HG02840 (cell line): ENCODE measurements at regions not wholly inside any gene's neighbourhood (a gene's known extent, or its start where the extent isn't known, plus 50 kb on each side); places are given as distances from the start of the nearest gene placed in this dataset.

Source experiments
- ATAC-seq: cut with Tn5 transposase; IDR thresholded peaks from one replicate; pipeline ENCODE4 v1.9.1; 2021; ENCODE audit warnings: mild to moderate bottlenecking, moderate library complexity, moderate number of reproducible peaks; ENCODE audit not compliant: unreplicated experiment, low FRiP score

DNA sequence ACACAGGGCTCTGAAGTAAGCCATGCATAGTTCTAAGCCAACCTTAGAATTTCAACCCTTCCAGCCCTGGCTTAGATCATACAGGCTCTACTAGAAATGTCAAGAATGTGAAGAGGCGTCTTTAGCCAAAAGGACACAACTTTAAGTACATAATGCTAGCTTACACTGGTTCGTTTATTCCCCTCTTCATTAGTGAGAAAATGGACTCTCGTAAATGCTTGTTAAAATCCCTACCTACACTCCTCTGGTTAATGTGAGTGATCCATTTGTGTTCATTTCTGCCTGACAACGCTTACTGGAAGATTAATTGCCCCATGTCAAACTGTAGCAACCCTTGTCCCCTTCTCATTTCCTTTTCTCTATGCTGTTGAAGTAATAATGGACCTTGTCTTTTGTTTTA lies 149.3 kb upstream of the POU5F2 start:
- ATAC-seq: no peak

DNA sequence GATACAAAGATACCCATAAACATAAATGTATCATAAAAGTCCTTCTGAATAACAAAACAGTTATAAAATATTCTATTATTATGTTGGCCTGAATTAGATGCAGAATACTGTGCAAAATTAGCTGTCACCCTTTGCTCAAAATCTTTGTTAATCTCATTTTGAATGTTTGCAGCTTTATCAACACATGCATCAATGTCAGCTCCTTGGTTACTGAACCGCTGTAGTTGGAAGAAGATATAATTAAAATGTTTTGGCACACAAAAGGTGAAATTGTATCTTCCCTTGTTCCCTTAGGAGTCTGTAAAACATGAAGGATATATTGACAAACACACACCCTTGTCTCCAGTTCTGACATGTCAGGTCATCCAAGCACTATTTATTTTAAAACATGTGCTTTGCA lies 146.3 kb upstream of the POU5F2 start:
- ATAC-seq: no peak

DNA sequence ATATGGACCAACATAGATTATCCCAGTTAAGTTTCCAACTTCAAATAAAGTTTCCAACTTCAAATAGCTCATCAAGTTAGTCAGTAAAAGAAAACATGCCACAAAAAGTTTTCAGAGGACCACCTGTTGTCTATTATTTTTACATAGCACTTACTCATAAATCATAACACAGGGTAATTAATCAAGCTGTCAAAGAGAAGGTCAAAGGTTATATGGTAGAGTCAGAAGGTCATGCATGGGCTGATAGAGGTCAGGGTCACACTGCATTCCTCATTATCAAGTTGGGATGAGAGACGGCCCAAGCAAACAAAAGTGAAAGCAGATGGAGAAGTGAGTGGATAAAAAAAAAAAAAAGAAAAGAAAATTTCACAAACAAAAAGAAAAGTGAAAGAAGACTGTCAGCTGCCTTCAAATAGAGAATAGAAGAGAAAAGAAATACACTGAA lies 145.5 kb upstream of the POU5F2 start:
- no peak for ATAC-seq

DNA sequence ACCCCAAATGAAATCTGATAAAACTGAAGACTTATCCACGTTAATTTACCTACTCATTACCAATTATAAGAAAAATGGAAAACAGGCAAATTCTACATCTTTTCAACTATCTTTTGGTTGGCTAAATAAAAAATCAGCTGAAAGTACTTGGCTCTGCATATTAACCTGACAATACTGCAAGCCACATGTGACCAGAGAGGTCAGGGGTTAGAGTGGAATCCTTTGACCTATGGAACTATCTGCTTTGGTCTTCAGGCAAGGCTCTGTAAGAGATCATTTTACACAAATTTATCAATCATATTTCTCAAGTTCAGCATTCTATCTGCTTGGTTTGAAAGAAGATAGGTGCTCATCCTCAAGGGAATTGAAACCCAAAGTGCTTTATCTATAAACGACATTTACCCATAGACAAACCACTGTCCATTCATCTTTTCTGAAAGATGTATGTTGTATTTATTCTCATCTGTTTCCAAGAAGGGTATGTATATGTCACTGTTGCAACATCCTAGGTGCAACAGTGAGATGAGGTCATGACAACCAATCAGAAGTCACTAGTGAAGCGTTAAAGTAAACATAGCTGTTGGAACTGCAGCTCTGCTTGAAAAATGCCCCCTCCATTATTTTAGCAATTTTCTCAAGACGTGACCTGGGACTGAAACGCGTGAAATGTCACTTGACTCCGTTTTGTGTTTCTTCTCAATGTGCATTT lies 144.9 kb upstream of the POU5F2 start:
- ATAC-seq: no peak

DNA sequence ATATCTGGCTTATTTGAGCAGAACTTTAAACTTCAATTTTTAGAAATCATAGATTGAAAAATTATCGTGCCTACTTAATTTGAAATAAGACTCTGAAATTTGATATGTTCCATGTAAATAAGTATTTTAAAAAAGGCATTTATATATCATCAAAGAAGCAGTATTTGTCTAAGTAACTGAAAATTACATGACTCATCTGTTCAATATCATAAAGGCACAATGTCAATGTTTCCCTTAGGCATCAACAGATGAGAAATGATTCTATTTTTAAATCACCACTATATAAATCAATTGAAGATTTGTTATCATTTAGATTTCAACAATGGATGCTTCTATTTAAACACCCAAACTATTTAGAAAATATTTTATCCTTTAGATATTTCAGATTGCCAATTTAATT lies 142.9 kb upstream of the POU5F2 start:
- ATAC-seq: no peak

DNA sequence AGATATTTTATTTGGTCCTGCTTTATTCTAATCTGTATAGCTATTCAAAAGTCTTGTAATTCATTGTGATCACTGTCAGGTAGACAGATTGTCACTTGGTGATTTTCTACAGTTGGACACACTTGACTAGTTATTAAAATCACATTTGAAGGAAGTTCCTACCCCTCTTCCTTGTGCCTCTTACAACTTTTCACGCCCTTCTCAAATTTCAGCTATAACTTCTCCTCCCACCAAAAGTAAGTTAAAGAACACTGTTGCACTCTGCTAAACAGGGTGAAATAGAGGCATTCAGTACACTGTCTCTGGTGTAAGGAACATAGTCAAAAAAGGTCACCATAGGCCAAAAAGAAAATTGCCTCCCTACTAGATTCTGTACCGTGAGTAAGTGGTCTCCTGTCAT lies 142.1 kb upstream of the POU5F2 start:
- ATAC-seq: no peak

DNA sequence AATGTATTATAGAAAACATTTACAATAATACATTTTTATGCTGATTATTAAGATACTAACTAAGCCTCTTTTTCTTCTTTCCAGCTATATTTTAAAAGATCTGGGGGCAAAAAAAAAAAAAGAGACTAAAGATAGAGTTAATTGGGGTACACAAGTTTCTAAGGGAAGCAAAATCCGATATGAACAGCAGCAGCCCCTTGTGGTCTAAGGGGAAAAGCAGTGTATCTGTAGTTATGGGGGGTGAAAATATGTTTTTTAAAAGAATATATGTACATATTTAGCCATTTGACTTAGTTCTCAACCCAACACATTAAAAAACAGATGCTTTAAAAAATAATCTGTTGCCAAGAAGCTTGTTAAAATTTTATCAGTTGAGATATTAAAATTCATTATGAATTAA lies 134.3 kb upstream of the POU5F2 start:
- no peak for ATAC-seq

DNA sequence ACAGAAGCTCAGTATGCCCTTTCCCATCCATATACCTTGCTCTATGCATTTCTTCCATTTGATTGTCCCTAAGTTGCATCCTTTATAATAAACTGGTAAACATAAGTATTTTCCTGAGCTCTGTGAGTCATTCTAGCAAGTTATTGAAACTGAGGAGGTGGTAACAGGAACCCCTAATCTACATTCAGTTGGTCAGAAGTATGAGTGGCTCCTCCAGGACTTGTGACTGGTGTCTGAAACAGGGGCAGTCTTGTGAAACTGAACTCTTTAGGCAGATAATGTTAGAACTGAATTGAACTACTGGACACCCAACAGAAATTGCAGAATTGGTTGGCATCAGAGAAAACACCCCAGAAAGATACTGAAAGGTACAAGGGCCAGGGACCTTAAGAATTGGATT lies 133.1 kb upstream of the POU5F2 start:
- peak; percentile 59 for ATAC-seq

DNA sequence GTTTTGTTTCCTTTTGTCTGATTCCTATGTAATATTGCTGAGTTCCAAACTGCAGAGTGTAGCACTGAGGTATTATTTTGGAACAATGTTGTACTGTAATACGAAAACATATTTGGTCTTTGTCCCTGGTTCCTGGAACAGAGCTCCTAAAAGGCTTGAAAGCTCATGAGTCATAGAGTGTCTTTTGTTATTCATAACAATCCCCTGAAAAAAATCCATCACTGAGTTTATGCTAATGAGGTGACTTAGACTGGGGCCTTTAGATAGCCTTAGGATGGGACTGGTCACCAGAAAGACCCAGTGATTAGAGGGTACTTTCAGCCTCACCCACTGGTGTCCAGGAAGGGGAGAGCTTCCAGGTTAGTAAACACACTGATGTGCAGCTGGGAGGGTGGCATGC lies 132.7 kb upstream of the POU5F2 start:
- peak; percentile 72 for ATAC-seq

DNA sequence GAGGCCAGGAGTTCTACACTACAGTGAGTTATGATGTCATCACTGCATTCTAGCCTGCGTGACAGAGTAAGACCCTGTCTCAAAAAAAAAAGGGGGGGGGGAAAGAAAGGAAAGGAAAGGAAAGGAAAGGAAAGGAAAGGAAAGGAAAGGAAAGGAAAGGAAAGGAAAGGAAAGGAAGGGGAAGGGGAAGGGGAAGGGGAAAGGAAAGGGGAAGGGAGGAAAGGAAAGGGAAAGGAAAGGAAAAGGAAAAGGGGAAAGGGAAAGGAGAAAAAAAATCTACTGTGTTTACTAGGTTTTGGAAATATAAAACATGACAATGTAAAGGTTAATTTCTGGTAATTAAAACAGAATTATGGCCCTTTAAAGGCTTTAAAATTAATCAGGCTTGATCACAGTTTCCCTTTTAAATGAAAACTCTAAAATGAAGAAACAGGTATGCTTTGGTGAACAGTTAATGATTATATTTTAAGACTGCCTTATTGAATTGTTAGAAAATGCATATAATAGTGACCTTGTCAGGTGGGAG lies 131.9 kb upstream of the POU5F2 start:
- no peak for ATAC-seq

DNA sequence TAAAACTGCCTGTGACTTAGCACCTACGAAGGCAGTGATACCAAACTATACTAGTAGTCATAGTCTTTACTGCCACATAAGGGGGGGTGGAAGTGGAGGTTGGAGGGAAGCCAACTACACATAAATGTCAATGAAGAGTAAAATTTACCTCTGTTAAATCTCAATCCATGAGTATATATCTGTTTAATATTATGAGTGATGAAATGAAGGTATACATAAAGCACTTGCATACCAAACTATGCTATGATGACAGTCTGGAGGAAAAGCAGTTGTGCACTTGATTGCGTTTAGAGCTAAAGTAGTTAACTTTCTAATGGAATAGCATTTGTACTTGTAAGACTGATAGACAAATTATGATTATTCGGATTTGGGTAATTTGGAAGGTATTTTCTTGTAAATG lies 129.2 kb upstream of the POU5F2 start:
- ATAC-seq: no peak

DNA sequence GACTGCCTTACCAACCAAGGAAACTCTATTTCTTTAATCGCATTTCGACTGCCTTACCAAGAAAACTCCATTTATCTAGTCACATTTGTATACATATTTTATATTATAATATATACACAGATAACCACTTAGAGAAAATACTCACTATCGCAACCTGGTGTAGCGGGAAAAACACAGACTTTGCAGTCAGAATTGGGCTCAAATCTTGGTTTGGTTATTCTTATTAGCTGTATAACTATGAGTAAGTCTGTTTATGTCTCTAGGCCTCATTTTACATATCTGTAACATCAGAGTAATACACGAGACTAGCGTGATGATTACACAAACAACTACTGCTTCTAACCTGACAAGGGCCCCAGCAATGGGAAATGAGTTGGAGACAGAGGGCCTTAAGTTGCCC lies 127.5 kb upstream of the POU5F2 start:
- no peak for ATAC-seq

DNA sequence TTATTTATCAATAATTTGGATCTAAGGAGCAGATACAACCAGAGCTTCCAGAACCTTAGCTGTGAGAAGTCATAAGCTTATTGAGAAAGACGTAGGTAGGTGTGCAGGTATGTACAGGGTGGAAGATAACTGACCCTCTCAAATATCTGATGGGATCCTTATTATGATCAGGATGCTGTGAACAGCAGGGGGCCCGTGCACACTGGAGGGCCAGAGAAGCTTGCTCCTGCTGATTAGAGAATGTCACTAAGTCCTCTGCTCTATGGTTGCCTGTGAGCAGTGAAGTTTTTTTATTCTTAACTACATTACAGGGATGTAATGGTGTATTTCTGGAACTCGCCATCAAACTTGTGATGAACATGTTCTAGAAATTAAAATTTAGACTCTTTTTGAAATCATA lies 108.9 kb upstream of the POU5F2 start:
- no peak for ATAC-seq

DNA sequence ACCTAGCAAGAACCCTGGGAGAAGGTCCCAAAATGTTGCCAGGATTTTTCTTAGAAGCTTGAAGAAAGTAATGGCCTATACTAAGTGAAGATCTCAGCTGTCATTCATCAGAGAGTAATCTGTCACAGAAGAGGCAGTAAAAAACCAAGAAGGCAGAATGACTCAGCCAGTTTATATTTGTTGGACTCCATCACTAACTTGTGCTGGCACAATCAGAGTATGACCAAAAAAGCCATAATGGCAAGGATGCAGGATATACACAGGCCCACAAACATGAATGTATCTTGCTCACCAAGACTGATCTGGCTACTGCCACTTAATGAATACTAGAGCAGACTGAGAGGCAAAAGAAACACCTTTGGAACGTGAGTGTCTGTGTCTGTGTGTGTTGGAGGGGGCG lies 104.0 kb upstream of the POU5F2 start:
- ATAC-seq: no peak

DNA sequence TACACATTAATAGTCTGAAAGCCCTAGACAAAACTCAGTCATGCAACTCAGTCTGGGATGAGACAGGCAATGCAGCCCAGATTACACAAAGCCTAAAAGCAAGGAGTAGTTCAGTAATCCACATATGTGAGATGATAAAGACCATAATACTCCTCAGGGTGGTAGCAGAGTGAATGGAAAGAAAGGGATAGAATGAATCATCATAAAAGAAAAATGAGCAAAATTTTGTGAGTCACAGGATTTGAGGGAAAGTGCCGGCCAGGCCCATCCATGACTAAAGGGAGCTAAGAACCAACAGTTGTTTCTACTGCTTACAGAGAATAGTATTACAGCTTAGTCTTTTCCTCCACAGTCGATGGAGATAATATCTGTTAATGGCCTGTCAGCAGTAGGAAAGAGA lies 90.0 kb upstream of the POU5F2 start:
- no peak for ATAC-seq

DNA sequence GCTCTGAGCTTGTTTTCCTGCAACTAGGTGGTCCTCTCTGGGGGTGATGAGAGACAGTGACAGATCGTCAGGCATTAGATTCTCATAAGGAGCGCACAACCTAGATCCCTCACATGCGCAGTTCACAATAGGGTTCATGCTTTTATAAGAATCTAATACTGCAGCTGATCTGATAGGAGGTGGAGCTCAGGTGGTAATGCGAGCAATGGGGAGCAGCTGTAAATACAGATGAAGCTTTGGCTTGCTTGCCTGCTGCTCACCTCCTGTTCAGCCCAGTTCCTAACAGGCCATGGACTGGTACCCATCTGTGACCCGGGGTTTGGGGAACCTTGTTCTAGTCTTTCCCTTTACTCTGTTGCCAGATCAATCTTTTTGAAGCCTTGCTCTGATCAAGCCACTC lies 89.5 kb upstream of the POU5F2 start:
- ATAC-seq: no peak

DNA sequence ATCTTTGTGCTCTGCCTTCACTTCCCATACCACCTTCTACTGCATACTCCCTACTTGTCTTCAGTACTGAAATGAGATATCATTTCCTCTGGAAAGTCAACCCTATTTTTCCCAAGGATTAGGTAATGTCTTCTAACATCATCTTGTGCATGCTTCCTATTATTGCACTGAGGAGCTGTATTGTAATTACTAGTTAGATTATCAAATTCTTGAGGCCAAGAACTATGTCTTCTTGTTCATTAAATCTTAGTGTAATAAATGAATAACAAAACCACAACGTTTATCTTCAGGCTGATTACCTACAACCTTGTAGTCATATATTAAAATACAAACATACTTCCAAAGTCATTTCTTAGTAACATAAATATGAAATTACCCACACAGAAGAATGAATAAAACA lies 87.9 kb upstream of the POU5F2 start:
- ATAC-seq: no peak

DNA sequence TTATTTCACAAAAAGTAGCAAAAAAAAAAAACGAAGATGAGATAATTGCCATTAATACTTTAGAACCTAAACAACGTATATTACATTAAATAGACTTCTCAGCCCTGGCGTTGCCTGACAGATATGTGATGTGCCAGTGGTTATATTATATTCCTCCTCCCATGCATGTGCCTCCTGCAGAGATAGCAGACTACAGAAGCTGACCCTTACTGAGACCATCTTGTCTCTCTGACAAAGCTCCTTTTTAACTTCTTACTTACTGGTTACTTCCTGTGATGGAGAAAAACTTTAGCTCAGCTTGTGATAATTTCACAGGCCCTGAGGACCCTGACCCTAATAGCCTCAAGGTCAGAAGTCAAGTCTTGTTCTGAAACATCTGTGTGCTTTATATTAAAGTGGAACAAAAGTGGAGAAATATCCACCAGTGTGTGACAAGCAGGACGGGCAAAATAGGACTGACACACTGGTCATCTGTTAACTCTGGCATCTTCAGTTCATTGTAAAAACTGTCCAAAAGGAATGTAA lies 80.6 kb upstream of the POU5F2 start:
- ATAC-seq: no peak

DNA sequence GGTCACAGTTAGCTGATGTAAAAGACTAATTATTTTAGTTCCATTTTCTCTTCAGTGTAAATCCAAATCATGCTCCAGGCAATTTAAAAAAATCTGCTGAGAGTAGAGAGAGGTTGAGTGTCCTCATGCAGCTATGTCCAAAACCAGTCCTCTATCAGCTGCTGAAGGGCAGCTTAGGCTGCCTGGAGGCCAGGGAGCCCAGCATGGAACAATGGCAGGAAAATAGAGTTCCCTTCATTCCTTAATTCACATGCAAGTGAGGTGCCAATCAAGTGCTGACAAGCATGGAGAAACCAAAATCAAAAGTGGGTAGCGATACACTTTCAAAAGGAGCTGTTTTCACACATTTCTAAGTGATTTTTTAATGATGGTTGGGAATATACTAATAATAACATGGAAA lies 78.3 kb upstream of the POU5F2 start:
- ATAC-seq: no peak

DNA sequence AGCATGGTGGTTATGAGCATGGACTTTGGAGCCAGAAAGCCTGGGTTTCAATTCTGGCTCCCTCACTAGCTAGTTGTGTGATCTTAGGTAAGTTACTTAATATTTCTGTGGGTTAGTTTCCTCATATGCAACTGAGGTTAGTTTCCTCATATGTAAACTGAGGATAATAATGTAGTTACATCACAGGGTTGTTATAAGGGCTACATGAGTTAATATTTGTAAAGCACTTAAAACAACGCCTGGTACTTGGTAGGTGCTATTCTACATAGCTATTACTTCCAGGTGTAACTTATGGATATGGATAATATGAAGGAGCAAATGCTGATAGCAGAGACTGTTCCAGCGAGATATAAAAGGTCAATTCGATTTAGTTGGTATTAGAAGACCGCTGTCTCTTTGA lies 69.4 kb upstream of the POU5F2 start:
- ATAC-seq: no peak

DNA sequence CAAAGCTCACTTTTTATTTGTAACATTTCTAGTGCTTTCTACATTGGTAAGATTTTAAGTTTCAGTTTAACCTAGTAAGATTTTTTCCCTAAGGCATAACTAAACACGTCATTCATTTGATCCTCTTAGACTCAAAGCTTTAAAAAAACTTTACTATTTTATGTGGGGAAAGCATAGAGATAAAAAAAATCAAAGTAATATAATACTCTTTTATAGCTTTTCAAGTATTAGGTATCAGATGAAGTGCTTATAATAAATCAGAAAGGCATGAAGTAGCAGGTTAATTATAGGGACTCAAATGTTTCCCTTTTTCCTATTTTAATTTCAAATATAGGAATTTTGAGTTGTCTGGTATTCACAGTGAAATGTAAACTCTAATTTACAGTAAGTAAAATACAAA lies 68.0 kb upstream of the POU5F2 start:
- ATAC-seq: no peak

DNA sequence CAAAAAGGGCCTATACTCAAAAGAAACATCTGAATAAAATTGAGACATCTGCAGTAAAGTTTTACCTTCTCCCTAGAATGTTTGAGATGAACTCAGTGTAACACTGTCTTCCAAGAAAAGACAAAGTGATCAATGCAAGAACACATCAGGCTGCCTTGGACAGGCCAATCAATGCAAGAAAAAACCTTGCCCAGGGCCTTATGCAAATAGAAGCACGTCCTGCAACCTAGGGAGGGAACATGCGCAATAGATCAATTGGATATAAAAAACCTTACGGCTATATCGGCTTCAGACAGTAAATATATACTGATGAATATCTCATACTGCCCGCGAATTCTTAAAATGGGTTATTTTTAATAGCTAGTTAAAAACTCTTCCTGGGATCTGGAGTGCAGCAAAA lies 66.4 kb upstream of the POU5F2 start:
- no peak for ATAC-seq
